ENCODE measurements at regions not wholly inside any gene's neighbourhood (a gene's known extent, or its start where the extent isn't known, plus 50 kb on each side); places are given as distances from the start of the nearest gene placed in this dataset.

DNA sequence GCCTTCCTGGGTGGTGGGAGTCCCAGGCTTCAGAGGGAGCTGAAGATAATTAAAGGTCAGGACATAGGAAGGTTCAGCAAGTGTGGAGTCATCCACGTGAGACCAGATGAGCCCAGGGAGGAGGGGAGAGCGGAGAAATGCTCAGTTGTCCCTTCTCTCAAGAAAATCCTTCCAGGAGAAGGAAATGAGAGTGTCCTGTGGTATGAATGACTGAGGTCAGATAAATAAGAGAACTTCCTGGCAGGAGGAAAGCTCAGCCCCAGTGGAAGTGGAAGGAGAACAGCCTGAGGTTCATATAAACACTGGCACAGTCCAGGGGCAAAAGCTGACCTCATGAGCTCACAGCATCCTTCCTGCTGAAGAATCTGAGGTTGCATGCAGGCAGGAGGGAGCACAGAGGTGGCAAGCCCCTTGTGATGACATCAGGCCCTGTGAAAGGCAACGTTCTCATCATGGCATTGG lies 97.6 kb downstream of the NAV1 start:
- TF ChIP-seq, protein P1, sequence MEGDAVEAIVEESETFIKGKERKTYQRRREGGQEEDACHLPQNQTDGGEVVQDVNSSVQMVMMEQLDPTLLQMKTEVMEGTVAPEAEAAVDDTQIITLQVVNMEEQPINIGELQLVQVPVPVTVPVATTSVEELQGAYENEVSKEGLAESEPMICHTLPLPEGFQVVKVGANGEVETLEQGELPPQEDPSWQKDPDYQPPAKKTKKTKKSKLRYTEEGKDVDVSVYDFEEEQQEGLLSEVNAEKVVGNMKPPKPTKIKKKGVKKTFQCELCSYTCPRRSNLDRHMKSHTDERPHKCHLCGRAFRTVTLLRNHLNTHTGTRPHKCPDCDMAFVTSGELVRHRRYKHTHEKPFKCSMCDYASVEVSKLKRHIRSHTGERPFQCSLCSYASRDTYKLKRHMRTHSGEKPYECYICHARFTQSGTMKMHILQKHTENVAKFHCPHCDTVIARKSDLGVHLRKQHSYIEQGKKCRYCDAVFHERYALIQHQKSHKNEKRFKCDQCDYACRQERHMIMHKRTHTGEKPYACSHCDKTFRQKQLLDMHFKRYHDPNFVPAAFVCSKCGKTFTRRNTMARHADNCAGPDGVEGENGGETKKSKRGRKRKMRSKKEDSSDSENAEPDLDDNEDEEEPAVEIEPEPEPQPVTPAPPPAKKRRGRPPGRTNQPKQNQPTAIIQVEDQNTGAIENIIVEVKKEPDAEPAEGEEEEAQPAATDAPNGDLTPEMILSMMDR (IDR thresholded peaks at IDR 0.05), result no peak
- no peak for TF ChIP-seq EZH2 (IDR thresholded peaks at IDR 0.05; ENCODE audit: borderline replicate concordance, insufficient read depth, low read depth, low read length, poor library complexity, severe bottlenecking)

All from B cell (primary cell).